ENCODE measurements at regions not wholly inside any gene's neighbourhood (a gene's known extent, or its start where the extent isn't known, plus 50 kb on each side); places are given as distances from the start of the nearest gene placed in this dataset.

- TF ChIP-seq CTCF (IDR thresholded peaks at IDR 0.05; ENCODE audit: low read length) (no peak), EZH2 (IDR thresholded peaks at IDR 0.05; ENCODE audit: borderline replicate concordance, low read length) (no peak)
- no peak overlapping the region for H3K9ac ChIP-seq (ENCODE audit: low read length)
- no peaks in the 10 kb centered on the region for H3K9me3 ChIP-seq (ENCODE audit: low read length)
- H3F3A ChIP-seq (ENCODE audit: insufficient read depth, low read length) = no peaks in the 10 kb centered on the region
- H3K4me1 ChIP-seq (ENCODE audit: insufficient read depth, low read length, severe bottlenecking) = no peaks in the 10 kb centered on the region
- H3K36me3 ChIP-seq (ENCODE audit: insufficient read depth, low read length) = no peaks in the 10 kb centered on the region
- no peak overlapping the region for H2AFZ ChIP-seq (ENCODE audit: low read length)
- H4K20me1 ChIP-seq (ENCODE audit: insufficient read depth, low read length) = no peaks in the 10 kb centered on the region
- H3K27ac ChIP-seq (ENCODE audit: low read depth, low read length, poor library complexity, severe bottlenecking) = no peak overlapping the region
- no peak overlapping the region for H3K4me2 ChIP-seq (ENCODE audit: low read length)
- no peak overlapping the region for H3K4me3 ChIP-seq (ENCODE audit: low read depth, low read length, poor library complexity, severe bottlenecking)
- no peaks in the 10 kb centered on the region for H3K79me2 ChIP-seq (ENCODE audit: insufficient read depth, low read length)
- no peaks in the 10 kb centered on the region for H3K27me3 ChIP-seq (ENCODE audit: insufficient read depth, low read length)
- H3K9me2 ChIP-seq (ENCODE audit: low read depth, low read length) = no peaks in the 10 kb centered on the region
Measured at GRCh38 chr4:35926788-35927187, 317.5 kb downstream of the ARAP2 start.

- TF ChIP-seq EZH2 (IDR thresholded peaks at IDR 0.05; ENCODE audit: borderline replicate concordance, low read length) = no peak
- TF ChIP-seq CTCF (IDR thresholded peaks at IDR 0.05; ENCODE audit: low read length) = no peak
- Histone ChIP-seq H3K4me1 (ENCODE audit: insufficient read depth, low read length, severe bottlenecking) (no peaks in the 10 kb centered on the region), H3K9me3 (ENCODE audit: low read length) (no peaks in the 10 kb centered on the region), H3K27me3 (ENCODE audit: insufficient read depth, low read length) (no peaks in the 10 kb centered on the region), H3K36me3 (ENCODE audit: insufficient read depth, low read length) (no peaks in the 10 kb centered on the region), H3F3A (ENCODE audit: insufficient read depth, low read length) (no peaks in the 10 kb centered on the region), H3K4me2 (ENCODE audit: low read length) (no peak overlapping the region), H3K27ac (ENCODE audit: low read depth, low read length, poor library complexity, severe bottlenecking) (no peak overlapping the region), H3K9me2 (ENCODE audit: low read depth, low read length) (no peaks in the 10 kb centered on the region), H3K9ac (ENCODE audit: low read length) (no peak overlapping the region), H2AFZ (ENCODE audit: low read length) (no peak overlapping the region), H3K79me2 (ENCODE audit: insufficient read depth, low read length) (no peaks in the 10 kb centered on the region), H3K4me3 (ENCODE audit: low read depth, low read length, poor library complexity, severe bottlenecking) (no peak overlapping the region), H4K20me1 (ENCODE audit: insufficient read depth, low read length) (no peaks in the 10 kb centered on the region)
Measured at GRCh38 chr4:35933901-35934300, 310.4 kb downstream of the ARAP2 start.

GRCh38 chr4:35934320-35934981 is 309.9 kb downstream of the ARAP2 start:
- Histone ChIP-seq H2AFZ (ENCODE audit: low read length) (no peak overlapping the region), H3K9me2 (ENCODE audit: low read depth, low read length) (no peaks in the 10 kb centered on the region), H3K9ac (ENCODE audit: low read length) (no peak overlapping the region), H3F3A (ENCODE audit: insufficient read depth, low read length) (no peaks in the 10 kb centered on the region), H3K36me3 (ENCODE audit: insufficient read depth, low read length) (no peaks in the 10 kb centered on the region), H4K20me1 (ENCODE audit: insufficient read depth, low read length) (no peaks in the 10 kb centered on the region), H3K4me3 (ENCODE audit: low read depth, low read length, poor library complexity, severe bottlenecking) (no peak overlapping the region), H3K27ac (ENCODE audit: low read depth, low read length, poor library complexity, severe bottlenecking) (no peak overlapping the region), H3K79me2 (ENCODE audit: insufficient read depth, low read length) (no peaks in the 10 kb centered on the region), H3K27me3 (ENCODE audit: insufficient read depth, low read length) (no peaks in the 10 kb centered on the region), H3K4me1 (ENCODE audit: insufficient read depth, low read length, severe bottlenecking) (no peaks in the 10 kb centered on the region), H3K4me2 (ENCODE audit: low read length) (no peak overlapping the region), H3K9me3 (ENCODE audit: low read length) (no peaks in the 10 kb centered on the region)
- TF ChIP-seq CTCF (IDR thresholded peaks at IDR 0.05; ENCODE audit: low read length) = peak; percentile 61
- no peak for TF ChIP-seq EZH2 (IDR thresholded peaks at IDR 0.05; ENCODE audit: borderline replicate concordance, low read length)

Data from OCI-LY1 (cell line).